ENCODE measurements at regions not wholly inside any gene's neighbourhood (a gene's known extent, or its start where the extent isn't known, plus 50 kb on each side); places are given as distances from the start of the nearest gene placed in this dataset.

DNA sequence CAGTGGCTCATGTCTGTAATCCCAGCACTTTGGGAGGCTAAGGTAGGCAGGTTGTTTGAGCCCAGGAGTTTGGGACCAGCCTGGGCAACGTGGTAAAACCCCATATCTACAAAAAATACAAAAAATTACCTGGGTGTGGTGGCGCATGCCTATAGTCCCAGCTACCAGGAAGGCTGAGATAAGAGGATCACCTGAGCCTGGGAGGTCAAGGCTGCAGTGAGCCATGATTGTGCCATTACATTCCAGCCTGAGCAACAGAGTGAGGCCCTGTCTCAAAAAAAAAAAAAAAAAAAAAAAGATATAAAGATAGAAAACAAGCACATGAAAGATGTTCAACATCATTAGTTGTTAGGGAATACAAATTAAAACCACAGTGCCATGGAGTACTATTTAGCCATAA, 65.3 kb upstream of the UGP2 start:
- TF ChIP-seq, protein P1, sequence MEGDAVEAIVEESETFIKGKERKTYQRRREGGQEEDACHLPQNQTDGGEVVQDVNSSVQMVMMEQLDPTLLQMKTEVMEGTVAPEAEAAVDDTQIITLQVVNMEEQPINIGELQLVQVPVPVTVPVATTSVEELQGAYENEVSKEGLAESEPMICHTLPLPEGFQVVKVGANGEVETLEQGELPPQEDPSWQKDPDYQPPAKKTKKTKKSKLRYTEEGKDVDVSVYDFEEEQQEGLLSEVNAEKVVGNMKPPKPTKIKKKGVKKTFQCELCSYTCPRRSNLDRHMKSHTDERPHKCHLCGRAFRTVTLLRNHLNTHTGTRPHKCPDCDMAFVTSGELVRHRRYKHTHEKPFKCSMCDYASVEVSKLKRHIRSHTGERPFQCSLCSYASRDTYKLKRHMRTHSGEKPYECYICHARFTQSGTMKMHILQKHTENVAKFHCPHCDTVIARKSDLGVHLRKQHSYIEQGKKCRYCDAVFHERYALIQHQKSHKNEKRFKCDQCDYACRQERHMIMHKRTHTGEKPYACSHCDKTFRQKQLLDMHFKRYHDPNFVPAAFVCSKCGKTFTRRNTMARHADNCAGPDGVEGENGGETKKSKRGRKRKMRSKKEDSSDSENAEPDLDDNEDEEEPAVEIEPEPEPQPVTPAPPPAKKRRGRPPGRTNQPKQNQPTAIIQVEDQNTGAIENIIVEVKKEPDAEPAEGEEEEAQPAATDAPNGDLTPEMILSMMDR (IDR thresholded peaks at IDR 0.05) = no peak
- no peak for TF ChIP-seq POLR2A (IDR thresholded peaks at IDR 0.05)
